Dendritic cell treated with granulocyte-macrophage colony-stimulating factor and Interleukin-4, amounts not matched to agents 40 ng/mL and 50 ng/mL, for 4 days (primary cell): ENCODE measurements at regions not wholly inside any gene's neighbourhood (a gene's known extent, or its start where the extent isn't known, plus 50 kb on each side); places are given as distances from the start of the nearest gene placed in this dataset.
"Not testable (repeated sequence)": the region's sequence is repeated elsewhere in the genome, so short reads cannot be mapped to it uniquely, and the experiment has no call there.

Experiments
- H3K27ac Mint-ChIP-seq: one replicate; pipeline ENCODE4 v1.8.0; 2022; ENCODE audit warnings: mild to moderate bottlenecking, mixed read lengths
- H3K27me3 Mint-ChIP-seq: one replicate; pipeline ENCODE4 v1.8.0; 2022; ENCODE audit warnings: mild to moderate bottlenecking, mixed read lengths
- H3K36me3 Mint-ChIP-seq: one replicate; pipeline ENCODE4 v1.8.0; 2022; ENCODE audit warnings: low read depth, mixed read lengths
- H3K4me1 Mint-ChIP-seq: one replicate; pipeline ENCODE4 v1.8.0; 2022; ENCODE audit warnings: low read depth, mixed read lengths
- H3K4me3 Mint-ChIP-seq: one replicate; pipeline ENCODE4 v1.8.0; 2022; ENCODE audit warnings: mild to moderate bottlenecking, moderate library complexity, mixed read lengths
- H3K9me3 Mint-ChIP-seq: one replicate; pipeline ENCODE4 v1.8.0; 2022; ENCODE audit warnings: mixed read lengths
- intact Hi-C: fragments of 100-400 bp; cut with micrococcal nuclease; formaldehyde crosslinking; loops from one replicate; pipeline ENCODE4 v1.15.0; 2022

GRCh38 chr22:33971561-33971961 is 51.3 kb upstream of the LARGE1 start:
- H3K9me3 Mint-ChIP-seq, result peaks cover 12% of the 10 kb centered on the region

GRCh38 chr22:33975841-33976240 is 55.6 kb upstream of the LARGE1 start:
- H3K9me3 Mint-ChIP-seq, result peaks cover 11% of the 10 kb centered on the region
- no peaks in the 10 kb centered on the region for H3K4me1 Mint-ChIP-seq
- intact Hi-C loops, result no loop called here
- H3K27me3 Mint-ChIP-seq, result no peaks in the 10 kb centered on the region
- H3K36me3 Mint-ChIP-seq, result no peaks in the 10 kb centered on the region
- no peak overlapping the region for H3K27ac Mint-ChIP-seq
- H3K4me3 Mint-ChIP-seq, result no peak overlapping the region

More at GRCh38 chr22:33971561-33971961, 51.3 kb upstream of the LARGE1 start:
- Mint-ChIP-seq H3K4me3 (no peak overlapping the region), H3K36me3 (no peaks in the 10 kb centered on the region), H3K27me3 (no peaks in the 10 kb centered on the region), H3K27ac (no peak overlapping the region), H3K4me1 (no peaks in the 10 kb centered on the region)
- intact Hi-C loops, result no loop called here

GRCh38 chr22:33983558-33983957 is 63.3 kb upstream of the LARGE1 start:
- no peak overlapping the region for H3K27ac Mint-ChIP-seq
- H3K4me1 Mint-ChIP-seq, result no peaks in the 10 kb centered on the region
- intact Hi-C loops, result no loop called here
- no peaks in the 10 kb centered on the region for H3K9me3 Mint-ChIP-seq
- H3K36me3 Mint-ChIP-seq, result no peaks in the 10 kb centered on the region
- H3K4me3 Mint-ChIP-seq, result no peak overlapping the region
- no peaks in the 10 kb centered on the region for H3K27me3 Mint-ChIP-seq

- Mint-ChIP-seq H3K4me3 (no peak overlapping the region), H3K27me3 (no peaks in the 10 kb centered on the region), H3K27ac (no peak overlapping the region), H3K9me3 (no peaks in the 10 kb centered on the region), H3K4me1 (no peaks in the 10 kb centered on the region), H3K36me3 (no peaks in the 10 kb centered on the region)
- intact Hi-C loops, result no loop called here
Observed at GRCh38 chr22:33984211-33984610, 63.9 kb upstream of the LARGE1 start.

GRCh38 chr22:33984656-33985285 is 64.5 kb upstream of the LARGE1 start:
- Mint-ChIP-seq H3K36me3 (no peaks in the 10 kb centered on the region), H3K4me1 (no peaks in the 10 kb centered on the region), H3K27me3 (no peaks in the 10 kb centered on the region), H3K4me3 (no peak overlapping the region), H3K27ac (no peak overlapping the region), H3K9me3 (no peaks in the 10 kb centered on the region)
- intact Hi-C loops, result no loop called here

GRCh38 chr22:33985506-33985905 is 65.2 kb upstream of the LARGE1 start:
- Mint-ChIP-seq H3K9me3 (no peaks in the 10 kb centered on the region), H3K27ac (no peak overlapping the region), H3K36me3 (no peaks in the 10 kb centered on the region), H3K4me1 (no peaks in the 10 kb centered on the region), H3K4me3 (no peak overlapping the region), H3K27me3 (no peaks in the 10 kb centered on the region)
- intact Hi-C loops, result no loop called here

GRCh38 chr22:33986167-33986771 is 66.0 kb upstream of the LARGE1 start:
- H3K4me1 Mint-ChIP-seq, result no peaks in the 10 kb centered on the region
- intact Hi-C loops, result no loop called here
- H3K4me3 Mint-ChIP-seq, result no peak overlapping the region
- no peaks in the 10 kb centered on the region for H3K9me3 Mint-ChIP-seq
- no peak overlapping the region for H3K27ac Mint-ChIP-seq
- H3K36me3 Mint-ChIP-seq, result no peaks in the 10 kb centered on the region
- H3K27me3 Mint-ChIP-seq, result no peaks in the 10 kb centered on the region

GRCh38 chr22:33986954-33987353 is 66.7 kb upstream of the LARGE1 start:
- Mint-ChIP-seq H3K36me3 (no peaks in the 10 kb centered on the region), H3K27ac (no peak overlapping the region), H3K27me3 (no peaks in the 10 kb centered on the region), H3K4me3 (no peak overlapping the region), H3K4me1 (no peaks in the 10 kb centered on the region), H3K9me3 (no peaks in the 10 kb centered on the region)
- intact Hi-C loops, result no loop called here

- H3K27ac Mint-ChIP-seq, H3K27me3 Mint-ChIP-seq, H3K4me1 Mint-ChIP-seq, H3K9me3 Mint-ChIP-seq, intact Hi-C loops, H3K4me3 Mint-ChIP-seq, H3K36me3 Mint-ChIP-seq: not testable (repeated sequence)
Observed at GRCh38 chr22:33989263-33989662, 69.0 kb upstream of the LARGE1 start.

GRCh38 chr22:33991620-33992019 is 71.3 kb upstream of the LARGE1 start:
- no peaks in the 10 kb centered on the region for H3K4me1 Mint-ChIP-seq
- no peaks in the 10 kb centered on the region for H3K27me3 Mint-ChIP-seq
- no peak overlapping the region for H3K27ac Mint-ChIP-seq
- H3K4me3 Mint-ChIP-seq, result no peak overlapping the region
- peaks cover 13% of the 10 kb centered on the region for H3K9me3 Mint-ChIP-seq
- intact Hi-C loops, result no loop called here
- H3K36me3 Mint-ChIP-seq, result no peaks in the 10 kb centered on the region

GRCh38 chr22:33996824-33997223 is 76.5 kb upstream of the LARGE1 start:
- Mint-ChIP-seq H3K4me1 (no peaks in the 10 kb centered on the region), H3K9me3 (peaks cover 55% of the 10 kb centered on the region)
- intact Hi-C loops, result no loop called here

GRCh38 chr22:34000879-34001526 is 80.7 kb upstream of the LARGE1 start:
- no peak overlapping the region for H3K4me3 Mint-ChIP-seq
- H3K27ac Mint-ChIP-seq, result no peak overlapping the region
- intact Hi-C loops, result no loop called here
- H3K36me3 Mint-ChIP-seq, result no peaks in the 10 kb centered on the region
- peaks cover 70% of the 10 kb centered on the region for H3K9me3 Mint-ChIP-seq
- H3K27me3 Mint-ChIP-seq, result no peaks in the 10 kb centered on the region
- H3K4me1 Mint-ChIP-seq, result no peaks in the 10 kb centered on the region

More at GRCh38 chr22:33996824-33997223, 76.5 kb upstream of the LARGE1 start:
- Mint-ChIP-seq H3K36me3 (no peaks in the 10 kb centered on the region), H3K27ac (no peak overlapping the region), H3K4me3 (no peak overlapping the region), H3K27me3 (no peaks in the 10 kb centered on the region)

GRCh38 chr22:34001701-34002466 is 81.6 kb upstream of the LARGE1 start:
- H3K36me3 Mint-ChIP-seq, result no peaks in the 10 kb centered on the region
- no peak overlapping the region for H3K27ac Mint-ChIP-seq
- H3K4me3 Mint-ChIP-seq, result no peak overlapping the region

GRCh38 chr22:34004058-34004457 is 83.8 kb upstream of the LARGE1 start:
- H3K4me1 Mint-ChIP-seq, result no peaks in the 10 kb centered on the region
- peaks cover 66% of the 10 kb centered on the region for H3K9me3 Mint-ChIP-seq
- no peaks in the 10 kb centered on the region for H3K36me3 Mint-ChIP-seq
- intact Hi-C loops, result no loop called here
- H3K27ac Mint-ChIP-seq, result no peak overlapping the region
- no peak overlapping the region for H3K4me3 Mint-ChIP-seq
- H3K27me3 Mint-ChIP-seq, result no peaks in the 10 kb centered on the region

More at GRCh38 chr22:34001701-34002466, 81.6 kb upstream of the LARGE1 start:
- Mint-ChIP-seq H3K4me1 (no peaks in the 10 kb centered on the region), H3K27me3 (no peaks in the 10 kb centered on the region), H3K9me3 (peaks cover 75% of the 10 kb centered on the region)
- intact Hi-C loops, result no loop called here
